Mesenchymal stem cell (in vitro differentiated cells and primary cell): ENCODE measurements at regions not wholly inside any gene's neighbourhood (a gene's known extent, or its start where the extent isn't known, plus 50 kb on each side); places are given as distances from the start of the nearest gene placed in this dataset.

Experiments used
- DNase-seq: peaks from one replicate; pipeline ENCODE4 v3.0.0-alpha.2; 2013
- H2AFZ ChIP-seq: one replicate; pipeline ENCODE4 v1.6.1; 2013; ENCODE audit warnings: low read depth, mild to moderate bottlenecking, control low read depth, inconsistent platforms, low read length, moderate library complexity
- H2AK5ac ChIP-seq: 2 replicates; pipeline ENCODE4 v1.6.1; 2013; ENCODE audit warnings: low read length, moderate library complexity, mild to moderate bottlenecking, inconsistent platforms; ENCODE audit not compliant: severe bottlenecking
- H2BK120ac ChIP-seq: one replicate; pipeline ENCODE4 v1.6.1; 2013; ENCODE audit warnings: low read depth, mild to moderate bottlenecking, inconsistent platforms, low read length, moderate library complexity
- H2BK12ac ChIP-seq, 2 experiments: one replicate each; pipeline ENCODE4 v1.6.1; 2013; ENCODE audit warnings: inconsistent platforms in 2 of 2, low read length in 2 of 2, mild to moderate bottlenecking in 2 of 2, moderate library complexity in 2 of 2, control low read depth in 1 of 2
- H2BK15ac ChIP-seq: one replicate; pipeline ENCODE4 v1.6.1; 2013; ENCODE audit warnings: mild to moderate bottlenecking, low read depth, inconsistent platforms; ENCODE audit not compliant: poor library complexity, severe bottlenecking
- H2BK5ac ChIP-seq: 2 replicates; pipeline ENCODE4 v1.6.1; 2013; ENCODE audit warnings: low read depth, mild to moderate bottlenecking, low read length, control low read depth, inconsistent platforms; ENCODE audit not compliant: poor library complexity, severe bottlenecking
- H3K14ac ChIP-seq, 2 experiments: one replicate each; pipeline ENCODE4 v1.6.1; 2013; ENCODE audit warnings: inconsistent platforms in 2 of 2, low read length in 2 of 2, control low read depth in 1 of 2, mild to moderate bottlenecking in 1 of 2, moderate library complexity in 1 of 2
- H3K18ac ChIP-seq, 2 experiments: one replicate each; pipeline ENCODE4 v1.6.1; 2013; ENCODE audit warnings: inconsistent platforms in 2 of 2, low read length in 2 of 2, control low read depth in 1 of 2, low read depth in 1 of 2, mild to moderate bottlenecking in 1 of 2
- H3K23ac ChIP-seq, 2 experiments: one replicate each; pipeline ENCODE4 v1.6.1; 2013; ENCODE audit warnings: inconsistent platforms in 2 of 2, low read length in 2 of 2, mild to moderate bottlenecking in 2 of 2, moderate library complexity in 2 of 2, control low read depth in 1 of 2
- H3K27ac ChIP-seq: 2 replicates; pipeline ENCODE4 v1.5.1; 2013; ENCODE audit warnings: mild to moderate bottlenecking, moderate library complexity, low read length, control low read depth, inconsistent platforms; ENCODE audit not compliant: poor library complexity, severe bottlenecking
- H3K27me3 ChIP-seq, 2 experiments: 2 replicates each; pipeline versions ENCODE4 v1.6.1 to v1.7.0; 2013; ENCODE audit warnings: low read length in 2 of 2, mild to moderate bottlenecking in 2 of 2, moderate library complexity in 2 of 2, control low read depth in 1 of 2, inconsistent platforms in 1 of 2; ENCODE audit not compliant: control insufficient read depth in 1 of 2, insufficient read depth in 1 of 2
- H3K36me3 ChIP-seq, 2 experiments: 2 replicates each; pipeline versions ENCODE4 v1.6.1 to v1.7.0; 2013; ENCODE audit warnings: low read length in 2 of 2, control low read depth in 1 of 2, inconsistent platforms in 1 of 2, low read depth in 1 of 2, mild to moderate bottlenecking in 1 of 2; ENCODE audit not compliant: insufficient read depth in 2 of 2, control insufficient read depth in 1 of 2
- H3K4ac ChIP-seq, 2 experiments: one replicate each; pipeline ENCODE4 v1.6.1; 2013; ENCODE audit warnings: inconsistent platforms in 2 of 2, low read length in 2 of 2, mild to moderate bottlenecking in 2 of 2, moderate library complexity in 2 of 2, control low read depth in 1 of 2, low read depth in 1 of 2
- H3K4me1 ChIP-seq: 2 replicates; pipeline ENCODE4 v1.6.1; 2013; ENCODE audit warnings: low read depth, low read length, control low read depth; ENCODE audit not compliant: control insufficient read depth, insufficient read depth
- H3K4me2 ChIP-seq: 2 replicates; pipeline ENCODE4 v1.6.1; 2013; ENCODE audit warnings: low read length, mild to moderate bottlenecking, inconsistent platforms; ENCODE audit not compliant: poor library complexity, severe bottlenecking
- H3K4me3 ChIP-seq, 2 experiments: 2 replicates each; pipeline versions ENCODE4 v1.5.1 to v1.7.0; 2013; ENCODE audit warnings: low read length in 2 of 2, mild to moderate bottlenecking in 2 of 2, control low read depth in 1 of 2, low read depth in 1 of 2; ENCODE audit not compliant: insufficient read depth in 1 of 2
- H3K79me1 ChIP-seq: replicated peaks from 2 replicates; pipeline ENCODE4 v1.6.1; 2013; ENCODE audit warnings: mild to moderate bottlenecking, control low read depth, low read length, inconsistent platforms; ENCODE audit not compliant: poor library complexity, severe bottlenecking
- H3K9ac ChIP-seq: 2 replicates; pipeline ENCODE4 v1.7.0; 2013; ENCODE audit warnings: mild to moderate bottlenecking, low read length, moderate library complexity
- H3K9me3 ChIP-seq: 2 replicates; pipeline ENCODE4 v1.7.0; 2013; ENCODE audit warnings: mild to moderate bottlenecking, low read length; ENCODE audit not compliant: control insufficient read depth
- H4K8ac ChIP-seq: one replicate; pipeline ENCODE4 v1.6.1; 2013; ENCODE audit warnings: inconsistent platforms, mild to moderate bottlenecking, low read length, moderate library complexity
- H4K91ac ChIP-seq: one replicate; pipeline ENCODE4 v1.6.1; 2013; ENCODE audit warnings: mild to moderate bottlenecking, low read length, inconsistent platforms
- WGBS: methylation state at CpG from one replicate; pipeline ENCODE4 v1.1.7; 2013; ENCODE audit warnings: mixed read lengths; 5-methylcytosine and 5-hydroxymethylcytosine counted together

- no peak overlapping the region for H4K91ac ChIP-seq
- DNase-seq = peak; percentile 66
- no peak overlapping the region for H2AK5ac ChIP-seq
- no peaks in the 10 kb centered on the region for H3K4me1 ChIP-seq
- no peaks in the 10 kb centered on the region for H3K27me3 ChIP-seq
- H3K4me3 ChIP-seq = no peak overlapping the region
- no peak overlapping the region for H4K8ac ChIP-seq
- H3K18ac ChIP-seq = no peak overlapping the region
- H3K4me2 ChIP-seq = no peak overlapping the region
- H3K9me3 ChIP-seq = no peaks in the 10 kb centered on the region
- no peak overlapping the region for H2BK12ac ChIP-seq
- H2BK120ac ChIP-seq = no peak overlapping the region
- H3K14ac ChIP-seq = no peak overlapping the region
- H3K9ac ChIP-seq = no peak overlapping the region
- H3K36me3 ChIP-seq = no peaks in the 10 kb centered on the region
- H3K27ac ChIP-seq = no peak overlapping the region
- WGBS = 74% methylated on average over 1 of the region's 1 CpG
- no peak overlapping the region for H3K23ac ChIP-seq
- H2BK5ac ChIP-seq = no peak overlapping the region
- H3K4ac ChIP-seq = no peak overlapping the region
- H2BK15ac ChIP-seq = no peak overlapping the region
- no peaks in the 10 kb centered on the region for H3K79me1 ChIP-seq
- H2AFZ ChIP-seq = no peak overlapping the region
Observed at GRCh38 chr13:85864963-85865530, 65.8 kb upstream of the SLITRK6 start.

- Histone ChIP-seq H4K8ac (no peak overlapping the region), H3K9me3 (peaks cover 11% of the 10 kb centered on the region), H2BK120ac (no peak overlapping the region), H3K23ac (no peak overlapping the region), H2AFZ (peak overlapping the region; percentile 11), H4K91ac (peak overlapping the region; percentile 65), H3K27ac (no peak overlapping the region), H2AK5ac (no peak overlapping the region), H2BK5ac (no peak overlapping the region), H3K4me1 (no peaks in the 10 kb centered on the region), H3K27me3 (no peaks in the 10 kb centered on the region), H3K4me2 (no peak overlapping the region), H3K4ac (peak overlapping the region in 1 of 2 experiments; percentile 5), H3K4me3 (peak overlapping the region in 1 of 2 experiments; percentile 28), H3K79me1 (no peaks in the 10 kb centered on the region), H2BK15ac (no peak overlapping the region), H3K9ac (no peak overlapping the region), H3K36me3 (peaks cover 0 to 3% of the 10 kb centered on the region in 2 experiments), H3K14ac (peak overlapping the region in 1 of 2 experiments; percentile 93), H3K18ac (peak overlapping the region in 1 of 2 experiments; percentile 61), H2BK12ac (no peak overlapping the region)
- DNase-seq = no peak
- WGBS = 85% methylated on average over 10 of the region's 11 CpGs
Observed at GRCh38 chr13:85853901-85854663, 54.9 kb upstream of the SLITRK6 start.

- peaks cover 11% of the 10 kb centered on the region for H3K9me3 ChIP-seq
- H3K27ac ChIP-seq = no peak overlapping the region
- no peak overlapping the region for H3K9ac ChIP-seq
- no peak overlapping the region for H2BK15ac ChIP-seq
- no peak overlapping the region for H2BK5ac ChIP-seq
- peaks cover 0 to 3% of the 10 kb centered on the region in 2 experiments for H3K36me3 ChIP-seq
- no peak for DNase-seq
- H3K14ac ChIP-seq = peak overlapping the region in 1 of 2 experiments; percentile 70
- no peak overlapping the region for H4K91ac ChIP-seq
- H3K18ac ChIP-seq = no peak overlapping the region
- no peak overlapping the region for H3K4ac ChIP-seq
- no peaks in the 10 kb centered on the region for H3K4me1 ChIP-seq
- H3K4me3 ChIP-seq = no peak overlapping the region
- H3K23ac ChIP-seq = no peak overlapping the region
- no peak overlapping the region for H2BK120ac ChIP-seq
- H3K27me3 ChIP-seq = no peaks in the 10 kb centered on the region
- WGBS = 70% methylated on average over 8 of the region's 8 CpGs
- no peak overlapping the region for H2AK5ac ChIP-seq
- H2AFZ ChIP-seq = no peak overlapping the region
- H3K79me1 ChIP-seq = no peaks in the 10 kb centered on the region
- no peak overlapping the region for H3K4me2 ChIP-seq
- H2BK12ac ChIP-seq = no peak overlapping the region
- no peak overlapping the region for H4K8ac ChIP-seq
Observed at GRCh38 chr13:85853161-85853894, 54.1 kb upstream of the SLITRK6 start.
